Activated CD4-positive, CD25-positive, alpha-beta regulatory T cell treated with anti-CD3 and anti-CD28 coated beads, Interleukin-2, amount 50 U/mL, for 72 hours (primary cell): ENCODE measurements at regions not wholly inside any gene's neighbourhood (a gene's known extent, or its start where the extent isn't known, plus 50 kb on each side); places are given as distances from the start of the nearest gene placed in this dataset.

Source experiments
- DNase-seq: peaks from one replicate; pipeline ENCODE4 v3.0.0; 2021

DNA sequence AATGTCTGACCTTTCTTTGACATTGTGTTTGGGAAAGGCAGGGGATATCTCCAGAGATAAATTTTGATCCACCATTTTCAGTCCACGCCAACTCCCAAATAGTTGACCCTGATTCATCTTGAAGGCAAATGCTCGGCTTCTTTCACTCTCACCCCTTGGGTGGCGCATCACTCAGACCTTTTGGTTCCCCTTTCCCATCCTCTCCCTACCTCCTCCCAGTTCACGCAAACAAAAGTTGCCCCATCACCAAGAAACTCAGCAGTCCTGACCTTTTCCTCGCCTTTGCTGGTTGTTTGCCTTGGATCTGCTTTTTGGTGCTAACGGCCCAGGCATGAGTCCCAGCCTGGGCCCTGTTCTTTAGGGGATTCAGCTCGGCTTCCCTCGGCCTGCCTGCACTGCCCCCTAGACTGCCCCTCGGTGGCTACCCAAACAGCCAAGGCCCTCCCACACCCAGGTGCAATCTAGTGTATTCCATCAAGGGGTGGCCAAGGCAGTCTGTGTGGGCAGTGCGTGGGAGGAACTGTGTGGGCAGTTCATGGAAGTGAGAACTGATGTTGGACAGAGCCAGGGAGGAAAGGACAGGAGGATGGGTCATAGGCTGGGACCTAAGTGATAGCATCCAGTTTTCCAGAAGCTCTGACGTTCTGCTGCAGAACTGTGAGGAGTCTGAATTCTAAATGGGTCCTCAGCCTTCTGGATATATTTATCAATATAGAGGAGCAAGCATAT is 255.7 kb downstream of the DLEU7 start:
- DNase-seq: no peak

DNA sequence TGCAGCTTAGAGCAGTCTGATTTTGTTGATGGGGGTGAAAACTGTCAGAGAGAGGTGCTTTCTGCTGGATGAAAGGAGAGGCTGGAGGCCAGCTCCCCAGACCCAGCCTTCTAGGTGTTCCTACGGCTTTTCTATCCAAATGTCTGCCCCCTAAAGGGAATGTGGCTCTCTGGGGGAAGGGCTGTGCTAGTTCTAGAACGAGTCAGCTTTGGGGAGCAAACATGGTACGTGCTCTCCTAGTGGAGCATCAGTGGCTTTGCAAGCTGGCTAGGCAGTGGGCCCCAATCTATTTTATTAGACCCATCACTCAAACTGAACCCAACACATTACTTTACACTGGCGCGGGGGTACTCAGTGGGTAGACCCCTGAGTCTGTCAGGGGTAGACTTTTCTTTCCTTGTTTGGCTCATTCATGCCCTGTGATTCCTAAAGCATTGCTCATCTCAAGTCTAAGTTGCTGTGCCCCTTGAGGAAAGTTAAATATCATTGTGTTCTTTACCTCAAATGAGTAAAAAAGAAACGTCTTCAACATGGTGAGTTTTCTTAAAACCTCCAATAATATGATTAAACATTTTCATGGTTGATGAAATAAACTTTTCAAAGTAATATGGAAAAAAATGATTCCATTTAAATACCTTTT is 254.9 kb downstream of the DLEU7 start:
- no peak for DNase-seq

DNA sequence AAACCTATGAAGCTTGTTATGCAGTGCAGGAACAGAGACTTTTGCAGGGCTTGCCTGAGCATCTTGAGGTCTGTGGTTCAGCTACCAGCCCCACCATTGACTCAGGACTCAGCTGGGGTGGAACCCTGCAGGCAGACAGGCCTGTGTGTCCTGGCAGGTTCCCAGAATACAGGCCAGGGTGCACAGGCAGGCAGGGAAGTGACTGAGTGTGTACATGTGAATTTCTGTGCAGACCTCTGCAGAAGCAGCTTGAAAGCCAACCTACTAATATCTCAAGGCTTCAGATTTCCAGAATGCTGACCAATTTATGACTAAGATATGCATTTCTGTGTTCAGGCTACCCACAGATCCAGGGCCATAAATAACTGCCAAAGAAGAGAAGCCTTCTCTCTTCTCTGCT is 254.4 kb downstream of the DLEU7 start:
- DNase-seq: no peak

DNA sequence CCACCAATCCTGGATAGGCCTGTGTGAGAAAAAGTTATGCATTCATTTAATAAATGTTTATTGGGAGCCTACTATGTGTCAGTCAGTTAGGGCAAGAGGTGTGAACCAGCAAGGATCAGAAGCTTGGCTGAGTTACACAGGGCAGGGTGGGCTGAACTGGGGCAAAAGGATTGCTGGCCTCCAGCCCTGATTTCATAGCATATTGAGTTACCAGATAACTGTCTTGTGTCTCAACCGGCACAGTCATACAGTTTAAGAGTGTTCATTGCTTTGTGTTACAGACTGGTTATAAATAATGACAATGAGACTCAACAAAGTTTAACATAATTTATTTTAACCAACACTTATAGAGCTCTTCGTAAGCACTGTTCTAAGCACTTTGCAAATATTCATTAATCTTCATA is 253.8 kb downstream of the DLEU7 start:
- DNase-seq: no peak

DNA sequence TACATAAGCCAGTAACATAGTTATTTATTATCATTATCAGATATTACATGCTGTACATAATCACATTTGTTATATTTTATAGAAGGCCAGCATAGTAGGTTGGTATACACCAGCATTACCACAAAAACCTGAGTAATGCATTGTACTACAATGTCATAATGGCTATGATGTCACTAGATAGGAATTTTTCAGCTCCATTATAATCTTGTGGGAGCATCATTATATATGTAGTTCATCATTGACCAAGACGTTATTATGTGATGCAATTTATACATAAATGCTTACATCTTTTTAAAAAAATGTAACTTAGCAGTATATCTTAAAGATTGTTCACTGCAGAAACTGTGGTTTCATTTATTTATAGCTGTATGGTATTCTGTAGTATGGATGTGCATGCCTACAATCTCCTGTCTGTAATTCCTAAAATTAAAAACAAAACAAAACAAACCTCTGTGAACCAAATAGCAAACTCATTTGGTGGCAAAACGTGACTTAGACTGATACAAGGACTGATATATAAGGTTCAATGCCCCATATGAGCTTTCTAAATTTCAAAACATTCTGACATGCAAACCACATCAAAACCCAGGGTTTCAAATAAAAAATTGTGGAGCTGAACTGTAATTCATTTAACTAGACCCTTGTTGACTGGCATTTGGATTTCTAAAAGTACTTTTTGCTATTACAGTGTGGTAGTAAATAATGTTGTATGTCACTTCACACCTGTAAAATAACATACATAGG is 250.9 kb downstream of the DLEU7 start:
- no peak for DNase-seq

DNA sequence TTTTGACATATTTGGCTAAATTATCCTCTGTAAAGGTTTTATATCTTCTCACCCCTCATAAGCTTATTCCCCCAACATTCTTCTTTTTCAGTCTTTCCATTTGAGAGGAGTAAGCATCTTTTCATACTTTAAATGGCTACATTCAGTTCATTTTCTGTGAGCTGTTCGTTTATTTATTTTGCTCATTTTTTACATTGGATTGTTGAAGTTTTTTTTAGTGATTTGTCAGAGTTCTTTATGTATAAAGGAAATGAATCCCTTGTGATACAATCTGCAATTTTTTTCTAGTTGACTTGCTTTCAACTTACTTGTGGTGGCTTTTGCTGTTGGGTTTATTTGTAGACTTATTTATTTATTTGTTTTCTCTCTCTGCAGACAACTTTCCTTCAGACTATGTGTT is 250.3 kb downstream of the DLEU7 start:
- DNase-seq: no peak

DNA sequence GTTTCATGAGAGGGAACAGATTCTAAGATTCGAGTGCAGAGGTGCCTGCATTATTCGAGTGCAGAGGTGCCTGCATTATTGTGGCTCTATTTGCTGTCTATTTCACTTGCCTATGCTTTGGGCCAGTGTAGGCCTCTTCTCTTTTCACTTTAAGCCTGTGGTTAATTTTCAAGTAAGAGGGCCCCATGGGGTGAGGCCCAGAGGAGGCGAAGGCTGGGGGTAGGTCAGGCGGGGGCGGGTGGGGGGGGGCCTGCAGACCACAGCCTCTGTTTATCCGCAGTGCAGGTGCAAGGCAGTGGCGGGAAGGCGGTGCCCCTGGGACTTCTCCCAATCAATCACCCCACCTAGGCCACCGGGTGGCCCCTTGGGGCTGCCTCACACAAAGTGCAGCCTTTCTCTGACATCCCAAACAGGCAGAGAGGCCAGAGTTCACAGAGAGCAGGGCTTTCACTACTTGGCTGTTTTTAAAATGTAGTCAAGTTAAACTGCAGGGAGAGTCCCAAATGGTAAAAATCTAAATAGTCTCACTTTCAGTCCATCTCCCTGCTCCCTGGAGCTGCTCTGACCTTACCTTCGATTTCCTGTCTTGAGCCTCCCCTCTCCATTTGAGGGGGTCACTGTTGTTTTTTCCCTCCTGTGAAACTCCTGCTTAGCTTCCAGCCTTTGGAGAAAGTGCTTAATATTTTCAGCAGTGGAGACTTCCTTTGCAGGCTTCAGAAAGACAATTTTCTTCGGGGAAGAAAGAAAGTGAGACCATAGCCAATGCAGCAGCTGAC is 249.0 kb downstream of the DLEU7 start:
- DNase-seq: no peak

DNA sequence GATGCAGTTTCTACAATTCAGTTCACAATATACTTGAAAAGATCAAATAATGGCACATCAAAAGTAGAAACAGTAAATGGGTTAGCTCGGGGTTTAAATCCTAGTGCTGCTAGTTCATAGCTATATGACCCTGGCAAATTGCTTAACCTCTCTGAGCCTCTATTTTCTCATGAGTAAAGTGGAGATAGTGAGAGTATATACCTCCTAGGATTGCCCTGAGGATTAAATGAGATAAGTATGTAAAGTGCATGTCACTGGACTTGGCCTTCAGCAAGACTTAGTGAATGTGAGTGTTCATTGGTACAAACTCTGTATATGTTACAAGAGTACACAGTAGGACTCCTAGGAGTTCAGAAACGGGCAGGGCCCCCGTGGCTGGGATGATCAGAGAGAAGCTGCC is 248.3 kb downstream of the DLEU7 start:
- no peak for DNase-seq

DNA sequence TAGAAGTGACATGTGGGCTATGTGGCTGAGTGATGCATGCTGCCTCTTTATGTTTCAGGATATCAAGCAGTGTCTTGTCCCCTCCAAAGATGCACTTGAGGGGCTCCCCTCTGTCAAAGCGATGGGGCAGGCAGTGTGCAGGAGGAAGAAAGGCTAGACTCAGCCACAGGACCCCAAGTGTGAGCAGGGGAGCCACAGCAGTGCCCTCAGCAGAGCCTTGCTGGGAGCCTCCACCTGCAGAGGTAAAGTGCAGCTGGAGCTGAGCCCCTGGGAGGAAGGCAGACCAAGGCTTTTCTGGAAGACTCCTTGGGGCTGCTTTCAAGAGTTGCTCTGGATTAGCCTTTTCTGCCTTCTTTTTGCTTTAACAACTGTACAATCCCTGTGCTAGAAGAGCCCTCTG is 247.3 kb downstream of the DLEU7 start:
- no peak for DNase-seq

DNA sequence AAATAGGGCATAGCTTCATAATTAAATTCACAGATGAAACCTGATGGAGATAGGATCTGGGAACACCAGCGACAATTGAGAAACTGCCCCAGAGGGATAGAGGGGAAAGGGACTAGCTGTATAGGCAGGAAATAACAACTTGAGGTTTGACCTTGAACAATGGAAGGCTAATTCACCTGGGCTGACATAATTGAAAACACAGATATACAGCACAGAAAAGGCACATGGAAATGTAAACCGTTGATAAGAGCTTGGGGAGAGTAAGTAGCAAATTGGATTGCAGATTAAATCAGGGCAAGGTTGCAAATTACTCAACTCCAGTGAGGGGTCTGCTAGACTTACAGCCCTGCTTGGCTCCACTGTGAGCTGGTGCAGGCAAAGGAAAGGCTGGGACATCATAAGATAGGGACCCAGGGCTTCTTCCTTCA is 246.7 kb downstream of the DLEU7 start:
- DNase-seq: no peak

DNA sequence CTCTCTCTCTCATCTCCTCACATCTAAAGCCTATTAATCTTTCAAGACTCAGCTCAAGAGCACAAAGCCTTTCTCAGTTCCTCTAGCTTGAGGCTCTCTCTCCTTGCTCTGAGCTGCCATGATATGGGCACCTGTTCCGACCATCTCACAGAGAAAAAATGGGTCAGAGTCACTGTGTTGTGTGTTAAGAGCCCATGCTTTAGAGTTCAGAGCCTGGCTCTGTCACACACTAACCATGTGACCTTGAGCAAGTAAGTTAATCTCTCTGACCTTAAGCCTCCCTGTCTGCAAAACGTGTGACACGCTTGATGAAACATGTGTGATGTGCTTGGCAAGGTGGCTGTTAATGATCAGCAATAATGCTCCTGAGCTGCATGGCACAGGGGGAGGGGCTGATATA is 245.2 kb downstream of the DLEU7 start:
- DNase-seq: no peak

DNA sequence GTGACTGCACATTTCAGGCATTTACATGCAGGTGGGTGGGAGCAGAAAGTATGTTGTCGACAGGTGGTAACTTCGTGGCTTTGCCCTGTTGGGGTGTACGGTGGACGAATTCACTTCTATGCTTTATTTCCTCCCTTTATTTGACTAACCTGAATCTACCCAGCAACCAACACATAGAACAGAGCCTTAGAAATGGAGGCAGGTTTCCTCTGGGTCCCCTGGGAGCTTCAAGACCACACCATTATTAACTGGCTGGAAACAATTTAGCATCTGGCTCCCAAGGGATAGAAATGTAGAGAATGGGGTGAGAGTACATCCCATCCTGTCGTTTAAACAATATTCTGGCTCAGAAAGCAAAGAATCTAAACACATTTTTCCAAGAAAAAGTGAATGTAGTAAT is 244.4 kb downstream of the DLEU7 start:
- DNase-seq: no peak

DNA sequence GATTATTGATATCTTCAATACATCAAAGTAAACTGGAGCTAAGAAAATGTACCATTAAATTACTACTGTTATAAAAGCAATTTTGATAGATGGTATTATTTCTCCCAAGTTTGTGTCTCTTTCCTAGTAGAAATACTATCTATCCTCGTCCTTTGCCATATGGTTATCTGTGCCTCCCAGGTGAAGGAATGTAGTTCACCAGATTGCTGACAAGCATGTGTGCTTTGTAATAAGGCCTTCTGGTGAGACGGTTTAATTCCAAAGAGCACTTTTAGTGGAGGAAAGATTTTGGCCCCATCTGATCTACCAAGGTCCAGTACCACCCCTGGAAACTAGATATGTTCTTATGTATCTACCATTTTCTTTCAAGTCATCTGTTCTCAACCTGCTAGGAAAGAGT is 243.6 kb downstream of the DLEU7 start:
- DNase-seq: no peak

DNA sequence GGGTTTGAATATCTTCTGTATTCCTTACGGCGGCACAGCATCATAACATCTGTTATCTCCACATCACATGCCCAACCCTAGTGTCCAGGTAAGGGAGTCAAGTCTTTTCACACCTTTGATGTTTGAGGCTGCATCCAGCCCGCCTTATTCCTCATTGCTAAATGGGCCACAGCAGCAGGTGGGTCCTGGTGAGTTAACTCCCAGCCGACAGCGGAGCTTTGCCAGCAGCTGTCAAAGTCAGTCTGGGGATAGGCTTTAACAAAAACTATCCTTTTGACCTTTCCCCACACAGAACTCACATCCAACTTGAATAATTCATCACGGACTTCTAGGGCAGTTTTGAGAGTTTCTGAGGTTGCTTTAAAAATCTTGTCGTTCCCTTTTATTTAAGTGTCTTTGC is 235.1 kb downstream of the DLEU7 start:
- no peak for DNase-seq

DNA sequence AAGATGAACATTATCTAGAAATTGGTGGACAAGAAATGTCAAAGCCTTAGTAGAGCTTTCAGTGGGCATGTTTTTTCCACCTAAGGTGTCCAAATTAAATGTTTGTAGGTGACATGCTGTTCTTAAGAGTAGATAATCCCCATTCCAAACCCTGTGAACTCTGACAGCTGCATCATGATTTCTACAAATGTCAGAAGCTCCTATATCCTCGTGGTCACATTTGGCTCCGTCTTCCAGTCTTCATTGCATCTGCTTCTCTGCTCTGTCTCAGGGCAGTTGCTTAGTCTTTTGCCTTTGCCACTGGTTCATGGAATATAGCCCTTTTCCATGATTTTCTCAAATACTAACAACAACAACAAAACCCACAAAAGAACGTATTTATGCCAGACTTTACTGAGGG is 234.5 kb downstream of the DLEU7 start:
- DNase-seq: no peak

DNA sequence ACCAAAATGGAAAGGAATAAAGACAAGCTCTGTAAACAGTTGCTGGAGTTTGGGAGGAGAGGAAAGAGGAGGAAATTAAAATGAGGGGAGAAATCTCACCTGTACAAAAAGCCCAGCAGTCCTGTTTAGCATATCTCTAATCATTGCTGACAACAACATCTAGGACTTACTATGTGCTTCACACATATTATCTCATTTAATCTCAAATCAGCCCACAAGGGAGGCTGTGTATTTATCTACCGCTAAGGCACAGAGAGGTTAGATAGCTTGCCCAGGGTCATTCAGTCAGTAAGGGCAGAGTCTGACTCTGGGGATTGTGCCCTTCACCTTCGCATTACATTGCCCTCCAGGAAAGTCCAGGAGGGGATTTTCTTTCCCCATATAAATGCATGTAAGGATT is 233.3 kb downstream of the DLEU7 start:
- no peak for DNase-seq

DNA sequence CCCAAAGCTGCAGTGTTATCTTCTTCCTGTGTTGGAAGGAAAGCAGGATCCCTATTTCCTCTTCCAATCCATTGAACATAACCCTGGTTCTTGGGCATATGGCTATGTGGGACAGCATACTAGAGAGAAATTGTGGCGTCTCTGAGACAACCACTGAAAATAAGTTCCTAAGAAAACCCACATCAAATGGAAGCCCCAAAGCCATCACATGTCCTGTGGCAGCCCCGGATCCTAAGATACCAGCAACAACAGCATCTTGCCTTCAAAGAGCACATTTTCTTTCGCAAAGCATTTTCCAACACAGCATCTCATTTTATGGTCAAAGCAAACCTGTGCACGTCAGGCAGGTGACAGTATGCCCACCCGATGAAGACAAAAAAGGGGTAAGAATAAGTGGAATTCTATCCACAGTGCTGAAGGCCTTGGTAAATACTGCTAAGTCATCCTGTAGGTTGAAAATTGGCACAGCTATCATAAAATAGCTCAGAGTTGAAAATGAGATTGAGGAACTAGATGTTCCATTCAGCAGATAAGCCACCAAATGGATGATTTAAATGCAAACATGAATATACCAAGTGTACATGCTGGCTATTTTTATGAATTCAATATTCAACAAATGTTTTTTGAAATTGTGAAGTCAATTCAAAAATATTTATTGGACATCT is 232.2 kb downstream of the DLEU7 start:
- DNase-seq: no peak

DNA sequence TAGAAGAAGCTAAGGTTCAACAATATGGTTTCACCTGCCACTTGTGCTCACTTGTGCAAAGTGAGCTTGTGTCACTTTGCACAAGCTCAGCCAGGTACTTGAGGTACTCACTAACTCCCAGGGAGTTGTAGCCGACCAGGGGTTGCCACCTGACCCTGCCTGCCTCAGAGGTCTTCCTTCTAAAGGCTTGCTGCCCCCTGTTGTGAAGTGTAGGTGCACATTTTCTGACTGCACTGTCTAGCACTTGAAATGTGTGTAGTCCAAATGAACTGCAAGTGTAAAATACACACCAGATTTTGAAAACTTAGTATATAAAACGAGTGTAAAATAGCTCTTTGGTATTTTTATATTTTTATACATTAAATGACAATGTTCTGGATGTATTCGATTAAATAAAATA is 230.8 kb downstream of the DLEU7 start:
- DNase-seq: no peak

DNA sequence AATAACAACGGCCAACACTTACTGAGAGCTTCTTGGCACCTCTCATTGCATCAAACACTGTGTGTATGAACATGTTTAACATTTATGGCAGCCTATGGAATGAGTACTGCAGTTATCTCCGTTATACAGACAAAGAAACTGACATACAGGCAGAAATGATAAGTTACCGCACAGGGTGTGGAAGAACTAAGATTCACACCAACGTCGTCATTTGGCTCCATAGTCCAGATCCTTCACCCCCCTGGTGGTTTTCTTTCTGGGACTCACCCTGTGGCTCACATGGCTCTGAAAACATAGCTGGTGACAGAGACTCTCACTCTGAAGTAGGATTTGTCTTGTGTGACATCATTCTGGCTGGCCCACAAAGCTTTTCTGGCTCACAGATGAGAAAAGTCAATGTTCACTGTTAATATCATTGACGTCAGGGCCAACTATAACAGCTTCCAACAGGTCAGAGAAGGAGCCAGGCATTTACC is 230.1 kb downstream of the DLEU7 start:
- no peak for DNase-seq

DNA sequence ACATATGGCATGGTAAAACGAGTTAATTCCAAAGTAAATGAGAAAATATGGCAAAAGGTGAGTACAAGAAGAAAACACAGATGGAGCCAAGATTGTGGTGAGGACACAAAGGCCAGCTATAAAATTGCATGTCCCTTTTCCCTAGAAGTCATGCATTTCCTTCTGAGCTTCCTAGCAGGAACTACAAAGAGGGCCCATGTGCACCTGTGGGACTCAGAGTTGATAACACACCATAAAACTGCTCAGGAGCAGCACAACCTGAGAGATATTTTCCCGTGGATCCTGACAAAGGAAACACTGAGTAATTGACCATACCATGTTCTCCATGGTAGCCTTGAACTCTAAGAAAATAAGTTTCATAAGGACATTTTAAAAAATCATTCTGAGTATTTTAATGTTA is 228.3 kb downstream of the DLEU7 start:
- DNase-seq: no peak

DNA sequence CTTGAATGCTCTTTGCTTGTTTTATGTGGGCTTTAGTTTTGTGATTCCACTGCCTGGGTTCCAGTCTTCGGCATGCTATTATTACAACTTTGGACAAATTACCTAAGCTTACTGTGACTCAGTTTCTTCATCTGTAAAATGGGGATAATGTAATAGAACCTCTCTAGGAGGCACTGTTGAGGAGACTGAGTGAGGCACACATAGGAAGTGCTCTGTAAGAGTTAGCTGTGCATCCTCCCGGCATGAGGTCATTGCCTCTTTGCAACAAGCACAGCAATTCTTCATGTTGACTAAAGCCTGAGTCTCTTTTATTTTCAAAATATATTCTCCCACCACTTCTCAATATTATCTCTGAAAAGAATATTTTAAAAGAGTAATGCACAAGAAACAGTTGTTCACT is 227.4 kb downstream of the DLEU7 start:
- DNase-seq: no peak

DNA sequence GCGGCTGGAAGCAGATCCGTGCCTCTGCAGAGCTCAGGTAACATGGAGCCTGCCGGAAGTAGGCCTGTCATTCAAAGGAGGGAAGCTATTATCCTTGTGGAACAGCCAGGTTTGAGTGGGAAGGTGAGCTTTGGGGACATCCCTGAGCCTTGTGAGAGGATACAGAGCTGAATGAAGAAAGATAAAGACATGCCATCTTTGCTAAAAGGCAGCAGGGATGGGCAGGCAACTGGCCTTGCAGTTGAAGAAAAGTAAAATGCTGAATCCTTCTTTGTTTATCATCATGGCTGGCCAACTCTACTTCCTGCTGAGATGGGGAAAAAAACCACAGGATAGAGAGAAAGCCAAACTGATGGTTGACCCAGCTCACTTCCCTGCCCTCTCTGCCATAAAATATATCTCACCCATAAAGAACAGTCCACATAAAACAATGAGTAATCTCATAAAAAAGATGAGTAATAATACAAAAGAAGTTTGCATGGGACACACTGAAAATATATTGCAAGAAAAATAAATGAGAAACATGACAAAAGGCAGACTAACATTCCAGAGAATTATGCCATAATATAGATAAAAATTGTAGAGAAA is 226.3 kb downstream of the DLEU7 start:
- DNase-seq: no peak
